ENCODE measurements at regions not wholly inside any gene's neighbourhood (a gene's known extent, or its start where the extent isn't known, plus 50 kb on each side); places are given as distances from the start of the nearest gene placed in this dataset.

- no TSS peak for BruUV-seq (replicated peaks)
- no peaks in the 10 kb centered on the region for H3K9me1 ChIP-seq (ENCODE audit: control insufficient read depth, insufficient read depth, low read length)
- no peak for ATAC-seq
- TF ChIP-seq PKNOX1 (IDR thresholded peaks at IDR 0.05) (no peak), CHD1 (IDR thresholded peaks at IDR 0.05; ENCODE audit: low read length) (no peak), HES1 (IDR thresholded peaks at IDR 0.05; ENCODE audit: low read depth) (no peak), ATF4 (CRISPR knock-in tag; IDR thresholded peaks at IDR 0.05) (no peak), SMAD2 (IDR thresholded peaks at IDR 0.05; ENCODE audit: low read depth, low read length) (no peak), PRMT5 (CRISPR knock-in tag; IDR thresholded peaks at IDR 0.05) (no peak), SMARCA5 (IDR thresholded peaks at IDR 0.05) (no peak), ZBTB26 (CRISPR knock-in tag; IDR thresholded peaks at IDR 0.05) (no peak)
These were observed 256.2 kb downstream of the KIF21A start for GRCh38 chr12:39186744-39187143.

More at GRCh38 chr12:39186744-39187143, 256.2 kb downstream of the KIF21A start:
- CTCF ChIA-PET (ENCODE audit: low intra/inter-chr PET ratio), result no interaction called here
- no peak overlapping the region for H3K4me2 ChIP-seq (ENCODE audit: insufficient read depth, low read length)
- 0% methylated on average over 10 of the region's 11 CpGs for WGBS (ENCODE audit: insufficient coverage, low coverage, missing lambda C conversion rate)
- no peaks in the 10 kb centered on the region for H3K9me3 ChIP-seq (replicated peaks; ENCODE audit: control insufficient read depth, insufficient read depth, low read depth, low read length)
- no peaks in the 10 kb centered on the region for H3K36me3 ChIP-seq (ENCODE audit: control insufficient read depth, insufficient read depth, low read length)
- POLR2A ChIA-PET, result no interaction called here
- H3K9ac ChIP-seq (ENCODE audit: insufficient read depth in 1 of 2, low read depth in 2 of 2, low read length in 2 of 2), result no peak overlapping the region
- no peak overlapping the region for H3K4me3 ChIP-seq
- no peaks in the 10 kb centered on the region for H3K79me2 ChIP-seq (ENCODE audit: control insufficient read depth, insufficient read depth, low read length)
- in situ Hi-C loops (cut with MboI), result no loop called here
- no peak overlapping the region for H3K27ac ChIP-seq (ENCODE audit: extremely low read depth, low read depth, low read length)
- H3K4me1 ChIP-seq (replicated peaks in 1 of 2; ENCODE audit: control insufficient read depth in 2 of 2, insufficient read depth in 2 of 2, low read length in 2 of 2), result no peaks in the 10 kb centered on the region
- H2AFZ ChIP-seq (ENCODE audit: low read depth, low read length), result no peak overlapping the region
- no peaks in the 10 kb centered on the region for H4K20me1 ChIP-seq (replicated peaks; ENCODE audit: control insufficient read depth, insufficient read depth, low read length)
- no peak for FAIRE-seq
- intact Hi-C loops (cut with micrococcal nuclease), result no loop called here
- H3K27me3 ChIP-seq (ENCODE audit: control insufficient read depth in 2 of 2, insufficient read depth in 2 of 2, low read length in 2 of 2), result no peaks in the 10 kb centered on the region
- DNase-seq (ENCODE audit: extremely low read depth in 1 of 4, low spot score in 3 of 4), result no peak

All from K562 (cell line).